ENCODE measurements at regions not wholly inside any gene's neighbourhood (a gene's known extent, or its start where the extent isn't known, plus 50 kb on each side); places are given as distances from the start of the nearest gene placed in this dataset.

DNA sequence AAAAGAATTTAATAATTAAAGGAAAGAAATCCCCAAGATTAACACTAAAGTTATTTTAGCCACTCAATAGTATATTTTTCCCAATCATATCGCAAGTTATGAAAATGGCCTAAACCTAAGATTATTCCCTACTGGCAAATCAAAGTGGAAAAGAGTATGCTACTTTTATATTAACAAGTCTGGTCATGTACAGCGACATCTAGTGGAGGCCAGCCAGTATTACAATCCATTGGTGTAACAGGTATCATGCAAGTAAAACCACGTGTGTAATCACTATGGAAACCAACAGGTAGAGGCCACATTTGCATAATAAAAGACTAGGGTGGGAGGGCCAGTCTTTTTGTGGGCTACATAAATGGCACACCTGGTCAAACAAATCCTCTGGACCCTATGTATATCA lies 976.4 kb upstream of the CDH9 start:
- no peaks in the 10 kb centered on the region for H3K27me3 ChIP-seq
- peaks cover 0 to 16% (median 0%) of the 10 kb centered on the region in 3 donors for H3K9me3 ChIP-seq
- intact Hi-C loops (cut with DNase I): no loop called here
- TF ChIP-seq, protein P1, sequence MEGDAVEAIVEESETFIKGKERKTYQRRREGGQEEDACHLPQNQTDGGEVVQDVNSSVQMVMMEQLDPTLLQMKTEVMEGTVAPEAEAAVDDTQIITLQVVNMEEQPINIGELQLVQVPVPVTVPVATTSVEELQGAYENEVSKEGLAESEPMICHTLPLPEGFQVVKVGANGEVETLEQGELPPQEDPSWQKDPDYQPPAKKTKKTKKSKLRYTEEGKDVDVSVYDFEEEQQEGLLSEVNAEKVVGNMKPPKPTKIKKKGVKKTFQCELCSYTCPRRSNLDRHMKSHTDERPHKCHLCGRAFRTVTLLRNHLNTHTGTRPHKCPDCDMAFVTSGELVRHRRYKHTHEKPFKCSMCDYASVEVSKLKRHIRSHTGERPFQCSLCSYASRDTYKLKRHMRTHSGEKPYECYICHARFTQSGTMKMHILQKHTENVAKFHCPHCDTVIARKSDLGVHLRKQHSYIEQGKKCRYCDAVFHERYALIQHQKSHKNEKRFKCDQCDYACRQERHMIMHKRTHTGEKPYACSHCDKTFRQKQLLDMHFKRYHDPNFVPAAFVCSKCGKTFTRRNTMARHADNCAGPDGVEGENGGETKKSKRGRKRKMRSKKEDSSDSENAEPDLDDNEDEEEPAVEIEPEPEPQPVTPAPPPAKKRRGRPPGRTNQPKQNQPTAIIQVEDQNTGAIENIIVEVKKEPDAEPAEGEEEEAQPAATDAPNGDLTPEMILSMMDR (IDR thresholded peaks at IDR 0.05): no peak
- TF ChIP-seq POLR2A (IDR thresholded peaks at IDR 0.05): no peak
- no peak overlapping the region for H3K4me3 ChIP-seq
- 54 to 60% methylated on average over 3 of the region's 3 CpGs for WGBS, 2 donors
- DNase-seq (no peak), ATAC-seq (no peak)
- no peak overlapping the region for H3K27ac ChIP-seq
- H3K4me1 ChIP-seq: no peaks in the 10 kb centered on the region
- H3K36me3 ChIP-seq (replicated peaks in 1 of 2; ENCODE audit: insufficient read depth in 1 of 2, low read depth in 2 of 2): no peaks in the 10 kb centered on the region

DNA sequence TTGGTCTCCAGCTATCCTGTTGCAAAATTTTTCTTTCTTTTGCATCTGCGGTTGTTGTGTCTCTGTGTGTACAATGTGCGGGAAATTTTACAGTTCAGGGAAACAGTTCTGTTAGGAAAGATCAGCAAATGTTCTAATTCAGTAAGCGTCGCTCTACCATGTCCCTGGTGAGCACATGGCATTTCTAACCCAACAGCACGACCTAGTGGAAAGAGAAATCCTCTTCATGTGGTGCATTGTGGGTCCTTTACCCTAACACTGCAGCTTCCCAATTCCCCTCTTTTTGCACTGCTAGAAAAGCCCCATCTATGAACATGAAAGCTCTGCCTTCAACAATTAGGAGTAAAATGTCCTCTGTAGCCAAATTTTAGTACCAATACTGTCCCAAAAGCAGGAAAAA lies 974.2 kb upstream of the CDH9 start:
- ATAC-seq: no peak
- H3K27ac ChIP-seq: no peak overlapping the region
- 64 to 78% methylated on average over 5 of the region's 5 CpGs for WGBS, 2 donors
- intact Hi-C loops (cut with DNase I): no loop called here
- no peaks in the 10 kb centered on the region for H3K4me1 ChIP-seq
- no peak for TF ChIP-seq POLR2A (IDR thresholded peaks at IDR 0.05)
- TF ChIP-seq, protein P1 (IDR thresholded peaks at IDR 0.05): no peak
- H3K27me3 ChIP-seq: no peaks in the 10 kb centered on the region
- H3K4me3 ChIP-seq: no peak overlapping the region
- no peaks in the 10 kb centered on the region for H3K36me3 ChIP-seq (replicated peaks in 1 of 2; ENCODE audit: insufficient read depth in 1 of 2, low read depth in 2 of 2)
- DNase-seq: no peak
- H3K9me3 ChIP-seq: peaks cover 0 to 16% (median 0%) of the 10 kb centered on the region in 3 donors

DNA sequence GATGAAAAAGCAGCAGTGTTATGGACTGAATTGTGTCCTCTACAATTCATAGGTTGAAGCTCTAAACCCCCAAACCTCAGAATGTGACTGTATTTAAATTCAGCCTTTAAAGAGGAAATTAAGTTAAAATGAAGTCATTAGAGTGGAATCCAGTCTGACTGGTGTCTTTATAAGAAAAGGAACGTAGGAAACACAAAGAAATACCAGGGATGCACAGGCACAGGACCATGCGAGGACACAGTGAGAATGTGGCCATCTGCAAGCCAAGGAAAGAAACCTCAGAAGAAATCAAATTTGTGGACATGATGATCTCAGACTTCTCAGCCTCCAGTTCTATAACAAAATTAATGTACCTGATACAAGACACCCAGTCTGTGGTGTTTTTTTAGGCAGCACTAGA lies 971.2 kb upstream of the CDH9 start:
- Histone ChIP-seq H3K4me3 (no peak overlapping the region), H3K27ac (no peak overlapping the region), H3K4me1 (no peaks in the 10 kb centered on the region), H3K36me3 (replicated peaks in 1 of 2; ENCODE audit: insufficient read depth in 1 of 2, low read depth in 2 of 2) (no peaks in the 10 kb centered on the region), H3K27me3 (no peaks in the 10 kb centered on the region), H3K9me3 (peaks cover 0 to 11% (median 0%) of the 10 kb centered on the region in 3 donors)
- ATAC-seq (no peak), DNase-seq (no peak)
- no peak for TF ChIP-seq POLR2A (IDR thresholded peaks at IDR 0.05)
- TF ChIP-seq, protein P1 (IDR thresholded peaks at IDR 0.05): no peak
- 37 to 39% methylated on average over 2 of the region's 2 CpGs for WGBS, 2 donors
- intact Hi-C loops (cut with DNase I): no loop called here

DNA sequence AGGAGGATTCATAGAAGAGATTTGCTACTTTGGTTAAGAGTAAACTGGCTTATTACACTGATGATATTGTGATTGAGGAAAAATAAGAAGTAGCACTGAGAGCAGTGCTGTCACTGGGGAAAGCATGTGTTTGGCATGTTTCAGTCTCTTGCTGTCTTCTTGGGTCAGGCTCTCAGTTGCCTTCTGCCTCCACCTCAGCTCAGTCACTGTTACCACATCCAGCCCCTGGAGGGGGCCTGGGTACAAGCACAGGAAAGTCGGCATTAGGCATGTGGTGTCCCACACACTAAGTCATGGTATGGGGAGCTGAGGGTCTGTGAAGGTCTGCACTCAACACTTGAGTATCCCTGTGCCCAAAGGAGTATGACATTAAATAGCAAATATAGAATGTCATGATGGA lies 958.3 kb upstream of the CDH9 start:
- Histone ChIP-seq H3K27ac (no peak overlapping the region), H3K4me1 (no peaks in the 10 kb centered on the region), H3K36me3 (replicated peaks in 1 of 2; ENCODE audit: insufficient read depth in 1 of 2, low read depth in 2 of 2) (no peaks in the 10 kb centered on the region), H3K27me3 (no peaks in the 10 kb centered on the region), H3K4me3 (no peak overlapping the region), H3K9me3 (no peaks in the 10 kb centered on the region)
- ATAC-seq (no peak), DNase-seq (no peak)
- 0 to 29% methylated on average over 1 of the region's 1 CpG for WGBS, 2 donors
- intact Hi-C loops (cut with DNase I): no loop called here
- no peak for TF ChIP-seq POLR2A (IDR thresholded peaks at IDR 0.05)

DNA sequence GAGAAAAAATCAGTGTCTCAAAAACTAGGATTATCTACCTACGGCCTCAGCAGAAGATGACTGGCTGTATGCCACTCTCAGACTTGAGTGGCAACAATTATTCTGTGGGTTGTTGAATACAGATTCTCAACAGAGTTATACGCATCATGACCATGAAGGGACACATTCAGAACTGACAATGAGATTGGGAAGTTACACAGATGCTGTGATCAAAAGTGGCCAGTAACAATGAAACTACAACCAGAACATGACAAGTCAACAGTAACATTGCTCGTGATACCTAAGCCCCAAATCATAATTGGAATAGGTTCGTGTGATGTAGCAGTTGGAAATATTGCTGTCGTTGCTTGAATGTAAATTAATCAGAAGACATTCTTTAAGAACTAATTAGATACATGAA lies 957.5 kb upstream of the CDH9 start:
- Histone ChIP-seq H3K36me3 (replicated peaks in 1 of 2; ENCODE audit: insufficient read depth in 1 of 2, low read depth in 2 of 2) (no peaks in the 10 kb centered on the region), H3K27me3 (no peaks in the 10 kb centered on the region), H3K27ac (no peak overlapping the region), H3K4me1 (no peaks in the 10 kb centered on the region), H3K9me3 (no peaks in the 10 kb centered on the region), H3K4me3 (no peak overlapping the region)
- ATAC-seq (no peak), DNase-seq (no peak)
- 47 to 63% methylated on average over 5 of the region's 5 CpGs for WGBS, 2 donors
- no peak for TF ChIP-seq POLR2A (IDR thresholded peaks at IDR 0.05)
- TF ChIP-seq, protein P1 (IDR thresholded peaks at IDR 0.05): no peak
- intact Hi-C loops (cut with DNase I): no loop called here

Data from body of pancreas (tissue), 4 donors.